ENCODE measurements at regions not wholly inside any gene's neighbourhood (a gene's known extent, or its start where the extent isn't known, plus 50 kb on each side); places are given as distances from the start of the nearest gene placed in this dataset.

GRCh38 chr9:23524607-23525155 is 301.4 kb downstream of the ELAVL2 start:
- Histone ChIP-seq H3K9me2 (replicated peaks; ENCODE audit: insufficient read depth, low read length) (no peaks in the 10 kb centered on the region), H3K4me3 (ENCODE audit: insufficient read depth, low read length, poor library complexity, severe bottlenecking) (no peak overlapping the region), H3K9me3 (ENCODE audit: insufficient read depth, low read length) (no peaks in the 10 kb centered on the region), H3K79me2 (ENCODE audit: insufficient read depth, low read length) (no peaks in the 10 kb centered on the region), H2AFZ (ENCODE audit: low read depth, low read length, severe bottlenecking) (no peak overlapping the region), H4K20me1 (ENCODE audit: low read depth, low read length) (no peaks in the 10 kb centered on the region), H3K27ac (ENCODE audit: low read depth, low read length) (no peak overlapping the region), H3K4me2 (ENCODE audit: low read depth, low read length, poor library complexity, severe bottlenecking) (no peak overlapping the region), H3K9ac (ENCODE audit: low read length) (no peak overlapping the region), H3F3A (ENCODE audit: insufficient read depth) (no peaks in the 10 kb centered on the region), H3K27me3 (ENCODE audit: low read length) (no peaks in the 10 kb centered on the region), H3K36me3 (ENCODE audit: low read length) (no peaks in the 10 kb centered on the region)
- TF ChIP-seq EZH2phosphoT487 (conservative IDR thresholded peaks at IDR 0.05; ENCODE audit: low read length) (no peak), CTCF (IDR thresholded peaks at IDR 0.05; ENCODE audit: insufficient read depth, low read length, poor library complexity, severe bottlenecking) (no peak)

- H3K79me2 ChIP-seq (ENCODE audit: insufficient read depth, low read length): no peaks in the 10 kb centered on the region
- no peaks in the 10 kb centered on the region for H3K27me3 ChIP-seq (ENCODE audit: low read length)
- no peak overlapping the region for H3K4me3 ChIP-seq (ENCODE audit: insufficient read depth, low read length, poor library complexity, severe bottlenecking)
- H3K9me2 ChIP-seq (replicated peaks; ENCODE audit: insufficient read depth, low read length): no peaks in the 10 kb centered on the region
- TF ChIP-seq CTCF (IDR thresholded peaks at IDR 0.05; ENCODE audit: insufficient read depth, low read length, poor library complexity, severe bottlenecking) (no peak), EZH2phosphoT487 (conservative IDR thresholded peaks at IDR 0.05; ENCODE audit: low read length) (no peak)
- no peaks in the 10 kb centered on the region for H4K20me1 ChIP-seq (ENCODE audit: low read depth, low read length)
- no peaks in the 10 kb centered on the region for H3K9me3 ChIP-seq (ENCODE audit: insufficient read depth, low read length)
- no peaks in the 10 kb centered on the region for H3K36me3 ChIP-seq (ENCODE audit: low read length)
- no peaks in the 10 kb centered on the region for H3F3A ChIP-seq (ENCODE audit: insufficient read depth)
- no peak overlapping the region for H2AFZ ChIP-seq (ENCODE audit: low read depth, low read length, severe bottlenecking)
- H3K4me2 ChIP-seq (ENCODE audit: low read depth, low read length, poor library complexity, severe bottlenecking): no peak overlapping the region
- H3K27ac ChIP-seq (ENCODE audit: low read depth, low read length): no peak overlapping the region
- H3K9ac ChIP-seq (ENCODE audit: low read length): no peak overlapping the region
Measured at GRCh38 chr9:23526806-23527205, 299.2 kb downstream of the ELAVL2 start.

- no peak for TF ChIP-seq EZH2phosphoT487 (conservative IDR thresholded peaks at IDR 0.05; ENCODE audit: low read length)
- no peak for TF ChIP-seq CTCF (IDR thresholded peaks at IDR 0.05; ENCODE audit: insufficient read depth, low read length, poor library complexity, severe bottlenecking)
- no peaks in the 10 kb centered on the region for H4K20me1 ChIP-seq (ENCODE audit: low read depth, low read length)
- no peak overlapping the region for H2AFZ ChIP-seq (ENCODE audit: low read depth, low read length, severe bottlenecking)
- no peak overlapping the region for H3K27ac ChIP-seq (ENCODE audit: low read depth, low read length)
- H3K4me3 ChIP-seq (ENCODE audit: insufficient read depth, low read length, poor library complexity, severe bottlenecking): no peak overlapping the region
- H3K36me3 ChIP-seq (ENCODE audit: low read length): no peaks in the 10 kb centered on the region
- no peaks in the 10 kb centered on the region for H3K9me2 ChIP-seq (replicated peaks; ENCODE audit: insufficient read depth, low read length)
- H3F3A ChIP-seq (ENCODE audit: insufficient read depth): no peaks in the 10 kb centered on the region
- H3K9me3 ChIP-seq (ENCODE audit: insufficient read depth, low read length): no peaks in the 10 kb centered on the region
- H3K27me3 ChIP-seq (ENCODE audit: low read length): no peaks in the 10 kb centered on the region
- H3K4me2 ChIP-seq (ENCODE audit: low read depth, low read length, poor library complexity, severe bottlenecking): no peak overlapping the region
- H3K79me2 ChIP-seq (ENCODE audit: insufficient read depth, low read length): no peaks in the 10 kb centered on the region
- no peak overlapping the region for H3K9ac ChIP-seq (ENCODE audit: low read length)
Measured at GRCh38 chr9:23532282-23532681, 293.8 kb downstream of the ELAVL2 start.

All from SU-DHL-6 (cell line).